Mammary epithelial cell (primary cell): ENCODE measurements at regions not wholly inside any gene's neighbourhood (a gene's known extent, or its start where the extent isn't known, plus 50 kb on each side); places are given as distances from the start of the nearest gene placed in this dataset.

Experiments
- EZH2 ChIP-seq: IDR thresholded peaks from 2 replicates; pipeline ENCODE4 v1.6.1; 2012; ENCODE audit warnings: low read length, inconsistent platforms, borderline replicate concordance
- TF ChIP-seq, protein P1 (sequence below), 2 donors: IDR thresholded peaks in 1 of 2; conservative IDR thresholded peaks in 1 of 2; 2 replicates each; pipeline ENCODE4 v1.5.1; 2011 to 2012; ENCODE audit warnings: inconsistent platforms in 2 of 2, low read length in 2 of 2, mild to moderate bottlenecking in 2 of 2, control low read depth in 1 of 2, low read depth in 1 of 2; ENCODE audit not compliant: insufficient read depth in 1 of 2; ENCODE audit errors: extremely low read depth in 1 of 2

DNA sequence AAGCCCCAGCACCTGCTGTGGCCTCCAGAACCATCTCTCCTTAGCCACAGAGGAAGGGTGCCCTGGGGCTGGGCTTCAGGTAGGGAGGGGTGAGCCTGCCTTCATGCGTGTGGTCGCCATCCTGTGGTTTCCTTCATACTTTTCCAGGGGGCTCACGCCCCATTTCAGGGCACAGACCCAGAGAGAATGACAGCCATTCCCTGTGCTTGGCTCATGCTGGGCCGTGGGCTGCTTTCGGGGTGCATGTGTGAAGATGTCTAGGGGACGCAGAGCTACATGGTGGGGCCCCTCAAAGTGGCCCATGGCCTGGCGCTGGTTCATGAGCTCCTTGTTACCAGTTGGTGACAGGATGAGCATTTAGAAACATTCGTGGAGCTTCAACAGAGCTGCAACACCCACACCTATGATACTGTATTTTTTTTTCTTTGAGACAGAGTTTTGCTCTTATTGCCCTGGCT lies 190.3 kb upstream of the SLC24A3 start:
- TF ChIP-seq, protein P1, sequence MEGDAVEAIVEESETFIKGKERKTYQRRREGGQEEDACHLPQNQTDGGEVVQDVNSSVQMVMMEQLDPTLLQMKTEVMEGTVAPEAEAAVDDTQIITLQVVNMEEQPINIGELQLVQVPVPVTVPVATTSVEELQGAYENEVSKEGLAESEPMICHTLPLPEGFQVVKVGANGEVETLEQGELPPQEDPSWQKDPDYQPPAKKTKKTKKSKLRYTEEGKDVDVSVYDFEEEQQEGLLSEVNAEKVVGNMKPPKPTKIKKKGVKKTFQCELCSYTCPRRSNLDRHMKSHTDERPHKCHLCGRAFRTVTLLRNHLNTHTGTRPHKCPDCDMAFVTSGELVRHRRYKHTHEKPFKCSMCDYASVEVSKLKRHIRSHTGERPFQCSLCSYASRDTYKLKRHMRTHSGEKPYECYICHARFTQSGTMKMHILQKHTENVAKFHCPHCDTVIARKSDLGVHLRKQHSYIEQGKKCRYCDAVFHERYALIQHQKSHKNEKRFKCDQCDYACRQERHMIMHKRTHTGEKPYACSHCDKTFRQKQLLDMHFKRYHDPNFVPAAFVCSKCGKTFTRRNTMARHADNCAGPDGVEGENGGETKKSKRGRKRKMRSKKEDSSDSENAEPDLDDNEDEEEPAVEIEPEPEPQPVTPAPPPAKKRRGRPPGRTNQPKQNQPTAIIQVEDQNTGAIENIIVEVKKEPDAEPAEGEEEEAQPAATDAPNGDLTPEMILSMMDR (conservative IDR thresholded peaks at IDR 0.05 in 1 of 2, IDR thresholded peaks at IDR 0.05 in 1 of 2; ENCODE audit: extremely low read depth in 1 of 2, insufficient read depth in 1 of 2, low read depth in 1 of 2, low read length in 2 of 2): no peak
- no peak for TF ChIP-seq EZH2
